ENCODE measurements at regions not wholly inside any gene's neighbourhood (a gene's known extent, or its start where the extent isn't known, plus 50 kb on each side); places are given as distances from the start of the nearest gene placed in this dataset.

GRCh38 chr4:184310171-184310567, 92.5 kb upstream of the ENPP6 start:
- Histone ChIP-seq H3K79me1 (ENCODE audit: insufficient read depth, low read depth, low read length, poor library complexity, severe bottlenecking) (no peaks in the 10 kb centered on the region), H3K4me2 (ENCODE audit: insufficient read depth, insufficient read length, low read length) (no peak overlapping the region), H4K8ac (replicated peaks; ENCODE audit: insufficient read length, low read depth, low read length) (no peak overlapping the region), H3K27me3 (ENCODE audit: insufficient read depth, low read length) (no peaks in the 10 kb centered on the region), H3K79me2 (ENCODE audit: insufficient read depth, low read length) (no peaks in the 10 kb centered on the region), H2AFZ (ENCODE audit: low read length) (no peak overlapping the region), H3K23ac (ENCODE audit: insufficient read length, low read depth, low read length) (no peak overlapping the region), H2BK120ac (ENCODE audit: low read depth, low read length, poor library complexity, severe bottlenecking) (no peak overlapping the region), H2BK20ac (ENCODE audit: low read depth, low read length, poor library complexity, severe bottlenecking) (no peak overlapping the region), H3K27ac (ENCODE audit: insufficient read length, low read depth, low read length) (no peak overlapping the region), H4K5ac (ENCODE audit: insufficient read length, low read depth, low read length) (no peak overlapping the region), H3K9ac (ENCODE audit: extremely low read depth, insufficient read length, low read length) (no peak overlapping the region), H2AK5ac (ENCODE audit: insufficient read length, low read length) (no peak overlapping the region), H3T11ph (ENCODE audit: low read length) (no peak overlapping the region), H3K4ac (ENCODE audit: low read depth, low read length) (no peak overlapping the region), H3K4me1 (ENCODE audit: insufficient read depth, low read length) (peaks cover 5% of the 10 kb centered on the region; the same call in 1 of the 2 replicates), H4K91ac (ENCODE audit: insufficient read length, low read depth, low read length) (no peak overlapping the region), H3K18ac (ENCODE audit: insufficient read length, low read depth, low read length) (no peak overlapping the region), H2BK5ac (ENCODE audit: insufficient read length, low read length) (no peak overlapping the region), H3K56ac (ENCODE audit: insufficient read length, low read depth, low read length) (no peak overlapping the region), H2BK12ac (ENCODE audit: insufficient read length, low read depth, low read length) (no peak overlapping the region), H2BK15ac (ENCODE audit: low read depth, low read length) (no peak overlapping the region), H4K20me1 (ENCODE audit: control insufficient read depth, insufficient read depth, insufficient read length) (no peaks in the 10 kb centered on the region), H3K14ac (ENCODE audit: insufficient read depth, low read length) (no peak overlapping the region), H3K9me3 (ENCODE audit: control insufficient read depth, low read depth, low read length) (no peaks in the 10 kb centered on the region), H3K23me2 (ENCODE audit: insufficient read length, low read depth, low read length, poor library complexity, severe bottlenecking) (no peaks in the 10 kb centered on the region)
- TF ChIP-seq, protein P1, sequence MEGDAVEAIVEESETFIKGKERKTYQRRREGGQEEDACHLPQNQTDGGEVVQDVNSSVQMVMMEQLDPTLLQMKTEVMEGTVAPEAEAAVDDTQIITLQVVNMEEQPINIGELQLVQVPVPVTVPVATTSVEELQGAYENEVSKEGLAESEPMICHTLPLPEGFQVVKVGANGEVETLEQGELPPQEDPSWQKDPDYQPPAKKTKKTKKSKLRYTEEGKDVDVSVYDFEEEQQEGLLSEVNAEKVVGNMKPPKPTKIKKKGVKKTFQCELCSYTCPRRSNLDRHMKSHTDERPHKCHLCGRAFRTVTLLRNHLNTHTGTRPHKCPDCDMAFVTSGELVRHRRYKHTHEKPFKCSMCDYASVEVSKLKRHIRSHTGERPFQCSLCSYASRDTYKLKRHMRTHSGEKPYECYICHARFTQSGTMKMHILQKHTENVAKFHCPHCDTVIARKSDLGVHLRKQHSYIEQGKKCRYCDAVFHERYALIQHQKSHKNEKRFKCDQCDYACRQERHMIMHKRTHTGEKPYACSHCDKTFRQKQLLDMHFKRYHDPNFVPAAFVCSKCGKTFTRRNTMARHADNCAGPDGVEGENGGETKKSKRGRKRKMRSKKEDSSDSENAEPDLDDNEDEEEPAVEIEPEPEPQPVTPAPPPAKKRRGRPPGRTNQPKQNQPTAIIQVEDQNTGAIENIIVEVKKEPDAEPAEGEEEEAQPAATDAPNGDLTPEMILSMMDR (conservative IDR thresholded peaks at IDR 0.05), result peak; percentile 60; the same call in 2 of the 3 replicates
- DNase-seq, result peak; percentile 62
- peaks cover 25 to 29% of the 10 kb centered on the region in 2 experiments for H3K4me1 Mint-ChIP-seq
- H3K4me3 Mint-ChIP-seq, result no peak overlapping the region
- no peaks in the 10 kb centered on the region for H3K9me3 Mint-ChIP-seq
- no peak overlapping the region for H3K27ac Mint-ChIP-seq
- WGBS (ENCODE audit: extremely low coverage, insufficient read length, low lambda C conversion rate), result no CpG with 5 or more reads among the region's 10 CpGs
- peaks cover 0 to 4% (median 0%) of the 10 kb centered on the region in 3 experiments; a peak in 1 of 7 replicates for H3K36me3 Mint-ChIP-seq (ENCODE audit: insufficient read depth in 1 of 3, low read depth in 3 of 3)
- H3K27me3 Mint-ChIP-seq (ENCODE audit: low read depth), result no peaks in the 10 kb centered on the region
